H9 (cell line): ENCODE measurements at regions not wholly inside any gene's neighbourhood (a gene's known extent, or its start where the extent isn't known, plus 50 kb on each side); places are given as distances from the start of the nearest gene placed in this dataset.
"Not testable (repeated sequence)": the region's sequence is repeated elsewhere in the genome, so short reads cannot be mapped to it uniquely, and the experiment has no call there.

ENCODE experiments used
- DNase-seq: peaks from one replicate; pipeline ENCODE4 v3.0.0-alpha.2; 2017
- H2AFZ ChIP-seq: one replicate; pipeline ENCODE4 v1.6.1; 2013; ENCODE audit warnings: mild to moderate bottlenecking, low read length, control low read depth, moderate library complexity
- H2AK5ac ChIP-seq: 2 replicates; pipeline ENCODE4 v1.6.1; 2013; ENCODE audit warnings: low read length, control low read depth, mixed read lengths; ENCODE audit not compliant: insufficient read length
- H2BK120ac ChIP-seq: one replicate; pipeline ENCODE4 v1.6.1; 2013; ENCODE audit warnings: low read depth, mild to moderate bottlenecking, low read length, control low read depth, inconsistent platforms; ENCODE audit not compliant: poor library complexity, severe bottlenecking
- H2BK12ac ChIP-seq: 2 replicates; pipeline ENCODE4 v1.6.1; 2013; ENCODE audit warnings: low read length, control low read depth, mixed read lengths, low read depth; ENCODE audit not compliant: insufficient read length
- H2BK15ac ChIP-seq: 2 replicates; pipeline ENCODE4 v1.6.1; 2013; ENCODE audit warnings: low read depth, low read length, control low read depth
- H2BK20ac ChIP-seq: one replicate; pipeline ENCODE4 v1.6.1; 2013; ENCODE audit warnings: low read depth, mild to moderate bottlenecking, low read length, control low read depth, inconsistent platforms; ENCODE audit not compliant: poor library complexity, severe bottlenecking
- H2BK5ac ChIP-seq: 2 replicates; pipeline ENCODE4 v1.6.1; 2013; ENCODE audit warnings: low read length, control low read depth, mixed read lengths; ENCODE audit not compliant: insufficient read length
- H3K14ac ChIP-seq: 2 replicates; pipeline ENCODE4 v1.6.1; 2013; ENCODE audit warnings: low read length, control low read depth; ENCODE audit not compliant: insufficient read depth
- H3K18ac ChIP-seq: 2 replicates; pipeline ENCODE4 v1.6.1; 2013; ENCODE audit warnings: low read depth, mild to moderate bottlenecking, mixed read lengths, low read length, control low read depth; ENCODE audit not compliant: insufficient read length
- H3K23ac ChIP-seq: 2 replicates; pipeline ENCODE4 v1.6.1; 2013; ENCODE audit warnings: low read length, control low read depth, mixed read lengths, low read depth; ENCODE audit not compliant: insufficient read length
- H3K23me2 ChIP-seq: 2 replicates; pipeline ENCODE4 v1.6.1; 2013; ENCODE audit warnings: low read depth, mild to moderate bottlenecking, mixed read lengths, low read length, control low read depth; ENCODE audit not compliant: insufficient read length, poor library complexity, severe bottlenecking
- H3K27ac ChIP-seq: 2 replicates; pipeline ENCODE4 v1.5.1; 2013; ENCODE audit warnings: low read length, control low read depth, mixed read lengths, low read depth; ENCODE audit not compliant: insufficient read length
- H3K27me3 ChIP-seq: 2 replicates; pipeline ENCODE4 v1.6.1; 2013; ENCODE audit warnings: low read length, control low read depth, inconsistent platforms; ENCODE audit not compliant: insufficient read depth
- H3K4ac ChIP-seq: 2 replicates; pipeline ENCODE4 v1.6.1; 2013; ENCODE audit warnings: low read depth, mild to moderate bottlenecking, control low read depth, inconsistent platforms, low read length, moderate library complexity
- H3K4me1 ChIP-seq: 2 replicates; pipeline ENCODE4 v1.6.1; 2013; ENCODE audit warnings: low read length, control low read depth, inconsistent platforms; ENCODE audit not compliant: insufficient read depth
- H3K4me2 ChIP-seq: 2 replicates; pipeline ENCODE4 v1.6.1; 2013; ENCODE audit warnings: low read length, control low read depth, mixed read lengths; ENCODE audit not compliant: insufficient read length, insufficient read depth
- H3K56ac ChIP-seq: 2 replicates; pipeline ENCODE4 v1.6.1; 2013; ENCODE audit warnings: low read depth, mild to moderate bottlenecking, mixed read lengths, low read length, control low read depth; ENCODE audit not compliant: insufficient read length
- H3K79me1 ChIP-seq: 2 replicates; pipeline ENCODE4 v1.6.1; 2013; ENCODE audit warnings: low read depth, mild to moderate bottlenecking, moderate library complexity, low read length, control low read depth, inconsistent platforms; ENCODE audit not compliant: insufficient read depth, poor library complexity, severe bottlenecking
- H3K79me2 ChIP-seq: 2 replicates; pipeline ENCODE4 v1.6.1; 2013; ENCODE audit warnings: low read length, control low read depth, inconsistent platforms; ENCODE audit not compliant: insufficient read depth
- H3K9ac ChIP-seq: 2 replicates; pipeline ENCODE4 v1.6.1; 2013; ENCODE audit warnings: low read length, control low read depth, mixed read lengths; ENCODE audit not compliant: insufficient read length; ENCODE audit errors: extremely low read depth
- H3K9me3 ChIP-seq: one replicate; pipeline ENCODE4 v1.6.1; 2013; ENCODE audit warnings: low read depth, low read length, inconsistent platforms; ENCODE audit not compliant: control insufficient read depth
- H3T11ph ChIP-seq: one replicate; pipeline ENCODE4 v1.6.1; 2013; ENCODE audit warnings: mild to moderate bottlenecking, low read length, control low read depth, inconsistent platforms
- H4K20me1 ChIP-seq: one replicate; pipeline ENCODE4 v1.6.1; 2013; ENCODE audit not compliant: control insufficient read depth, insufficient read length, insufficient read depth
- H4K5ac ChIP-seq: 2 replicates; pipeline ENCODE4 v1.6.1; 2013; ENCODE audit warnings: low read depth, mild to moderate bottlenecking, mixed read lengths, low read length, control low read depth; ENCODE audit not compliant: insufficient read length
- H4K8ac ChIP-seq: replicated peaks from 2 replicates; pipeline ENCODE4 v1.6.1; 2013; ENCODE audit warnings: low read length, control low read depth, mixed read lengths, low read depth; ENCODE audit not compliant: insufficient read length
- H4K91ac ChIP-seq: 2 replicates; pipeline ENCODE4 v1.6.1; 2013; ENCODE audit warnings: low read depth, mild to moderate bottlenecking, moderate library complexity, mixed read lengths, low read length, control low read depth; ENCODE audit not compliant: insufficient read length
- H3K27ac Mint-ChIP-seq, 3 experiments: 2 replicates in 2 of 3; 3 replicates in 1 of 3; pipeline ENCODE4 v1.8.0; 2020 to 2021; ENCODE audit warnings: mixed read lengths in 3 of 3, mild to moderate bottlenecking in 1 of 3, moderate library complexity in 1 of 3
- H3K27me3 Mint-ChIP-seq: 2 replicates; pipeline ENCODE4 v1.8.0; 2021; ENCODE audit warnings: low read depth, mild to moderate bottlenecking, moderate library complexity, mixed read lengths
- H3K36me3 Mint-ChIP-seq, 3 experiments: 2 replicates in 2 of 3; 3 replicates in 1 of 3; pipeline ENCODE4 v1.8.0; 2020 to 2021; ENCODE audit warnings: low read depth in 3 of 3, mixed read lengths in 3 of 3; ENCODE audit not compliant: insufficient read depth in 1 of 3
- H3K4me1 Mint-ChIP-seq, 2 experiments: 2 replicates each; pipeline ENCODE4 v1.8.0; 2020; ENCODE audit warnings: mixed read lengths in 2 of 2
- H3K4me3 Mint-ChIP-seq, 2 experiments: 2 replicates in 1 of 2; 3 replicates in 1 of 2; pipeline ENCODE4 v1.8.0; 2020 to 2021; ENCODE audit warnings: mild to moderate bottlenecking in 2 of 2, mixed read lengths in 2 of 2, moderate library complexity in 1 of 2
- H3K9me3 Mint-ChIP-seq, 2 experiments: 2 replicates in 1 of 2; 3 replicates in 1 of 2; pipeline ENCODE4 v1.8.0; 2020; ENCODE audit warnings: mild to moderate bottlenecking in 2 of 2, mixed read lengths in 2 of 2, moderate library complexity in 1 of 2
- CTCF ChIP-seq: fragments of 200-600 bp; sonication (generic); conservative IDR thresholded peaks from 3 replicates; pipeline ENCODE4 v1.8.0; 2021; ENCODE audit warnings: antibody characterized with exemption, mild to moderate bottlenecking
- whole genome bisulfite sequencing: extraction: QIAGEN DNeasy Blood & Tissue Kit; methylation state at CpG from one replicate; pipeline ENCODE4 v1.1.7; 2013; ENCODE audit warnings: missing lambda C conversion rate, low lambda C conversion rate, mixed read lengths; ENCODE audit not compliant: insufficient read length; ENCODE audit errors: extremely low coverage; 5-methylcytosine and 5-hydroxymethylcytosine counted together

GRCh38 chr18:70693246-70693645, 404.4 kb downstream of the SOCS6 start:
- Histone ChIP-seq H3K4ac (no peak overlapping the region), H2BK120ac (no peak overlapping the region), H3K23ac (no peak overlapping the region), H3K27ac (no peak overlapping the region), H2AK5ac (no peak overlapping the region), H3K9ac (no peak overlapping the region), H3T11ph (no peak overlapping the region), H2BK12ac (no peak overlapping the region), H2AFZ (no peak overlapping the region), H4K91ac (no peak overlapping the region), H3K23me2 (no peaks in the 10 kb centered on the region), H3K56ac (no peak overlapping the region), H2BK15ac (no peak overlapping the region), H3K18ac (no peak overlapping the region), H3K4me2 (no peak overlapping the region), H3K4me1 (peaks cover 6% of the 10 kb centered on the region; the same call in 1 of the 2 replicates), H3K14ac (no peak overlapping the region), H4K5ac (no peak overlapping the region), H3K79me1 (no peaks in the 10 kb centered on the region), H2BK20ac (no peak overlapping the region), H3K79me2 (no peaks in the 10 kb centered on the region), H4K20me1 (no peaks in the 10 kb centered on the region), H3K9me3 (no peaks in the 10 kb centered on the region), H4K8ac (no peak overlapping the region), H3K27me3 (no peaks in the 10 kb centered on the region), H2BK5ac (no peak overlapping the region)
- Mint-ChIP-seq H3K27ac (no peak overlapping the region), H3K4me3 (no peak overlapping the region), H3K9me3 (peaks cover 0 to 4% of the 10 kb centered on the region in 2 experiments; a peak in 4 of 5 replicates), H3K4me1 (peaks cover 9 to 11% of the 10 kb centered on the region in 2 experiments), H3K36me3 (peaks cover 0 to 4% (median 0%) of the 10 kb centered on the region in 3 experiments; a peak in 1 of 7 replicates), H3K27me3 (no peaks in the 10 kb centered on the region)
- TF ChIP-seq CTCF, result no peak
- DNase-seq, result no peak
- no CpG with 5 or more reads among the region's 6 CpGs for WGBS

- not testable (repeated sequence) for H4K8ac ChIP-seq, H3K36me3 Mint-ChIP-seq, H3K18ac ChIP-seq, H3K4me3 Mint-ChIP-seq, H3K27ac Mint-ChIP-seq, H3K9me3 ChIP-seq, H3K9ac ChIP-seq, H2AFZ ChIP-seq, H3K9me3 Mint-ChIP-seq, H2BK20ac ChIP-seq, H4K20me1 ChIP-seq, H3K79me1 ChIP-seq, H3K79me2 ChIP-seq, H3K23ac ChIP-seq, H3K4me2 ChIP-seq, H2AK5ac ChIP-seq, H4K91ac ChIP-seq, H3K14ac ChIP-seq, H3K4ac ChIP-seq, H2BK15ac ChIP-seq, H3K4me1 ChIP-seq, H3K4me1 Mint-ChIP-seq, H2BK12ac ChIP-seq, H3K27me3 ChIP-seq, H3K27ac ChIP-seq, H4K5ac ChIP-seq, DNase-seq, H2BK5ac ChIP-seq, H2BK120ac ChIP-seq, H3K27me3 Mint-ChIP-seq, H3T11ph ChIP-seq, H3K23me2 ChIP-seq, H3K56ac ChIP-seq
- no CpG with 5 or more reads among the region's 5 CpGs for WGBS
Observed at GRCh38 chr18:70689765-70690164, 400.9 kb downstream of the SOCS6 start.
